ENCODE measurements at regions not wholly inside any gene's neighbourhood (a gene's known extent, or its start where the extent isn't known, plus 50 kb on each side); places are given as distances from the start of the nearest gene placed in this dataset.

DNA sequence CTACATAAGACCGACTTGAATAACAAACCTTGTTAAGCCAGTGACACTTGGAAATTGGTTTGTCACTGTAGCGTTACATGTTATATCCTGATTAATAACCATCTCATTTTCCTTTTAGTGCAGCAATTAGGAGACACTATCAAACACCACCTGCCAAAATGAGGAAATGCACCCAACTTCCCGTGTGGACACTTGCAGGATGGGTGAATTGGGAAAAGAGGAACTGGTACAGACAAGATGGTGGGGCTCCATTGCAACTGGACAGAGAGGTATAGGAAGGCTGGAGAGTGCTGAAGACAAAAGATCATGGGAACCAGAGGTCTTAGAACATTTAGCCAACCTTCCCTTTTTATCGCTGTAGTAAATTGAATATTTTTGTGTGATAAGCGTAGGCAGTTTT, 816.3 kb upstream of the HS6ST1 start:
- no peak for DNase-seq (ENCODE audit: low spot score)
- H3K27me3 Mint-ChIP-seq (ENCODE audit: low read depth), result no peaks in the 10 kb centered on the region
- H3K4me1 Mint-ChIP-seq, result no peaks in the 10 kb centered on the region
- POLR2A ChIA-PET, result no interaction called here
- CTCF ChIA-PET, result no interaction called here
- TF ChIP-seq ZNF423 (CRISPR knock-in tag; IDR thresholded peaks at IDR 0.05) (no peak), ELF4 (CRISPR knock-in tag; IDR thresholded peaks at IDR 0.05; ENCODE audit: low read depth) (no peak), PRRX2 (CRISPR knock-in tag; IDR thresholded peaks at IDR 0.05) (no peak), IRF2 (CRISPR knock-in tag; IDR thresholded peaks at IDR 0.05; ENCODE audit: borderline replicate concordance, low read depth) (no peak), TEAD1 (CRISPR knock-in tag; IDR thresholded peaks at IDR 0.05) (no peak), NR3C1 (CRISPR knock-in tag; conservative IDR thresholded peaks at IDR 0.05; ENCODE audit: low read depth) (no peak), ETV6 (CRISPR knock-in tag; IDR thresholded peaks at IDR 0.05) (no peak)
- TF ChIP-seq, protein P1, sequence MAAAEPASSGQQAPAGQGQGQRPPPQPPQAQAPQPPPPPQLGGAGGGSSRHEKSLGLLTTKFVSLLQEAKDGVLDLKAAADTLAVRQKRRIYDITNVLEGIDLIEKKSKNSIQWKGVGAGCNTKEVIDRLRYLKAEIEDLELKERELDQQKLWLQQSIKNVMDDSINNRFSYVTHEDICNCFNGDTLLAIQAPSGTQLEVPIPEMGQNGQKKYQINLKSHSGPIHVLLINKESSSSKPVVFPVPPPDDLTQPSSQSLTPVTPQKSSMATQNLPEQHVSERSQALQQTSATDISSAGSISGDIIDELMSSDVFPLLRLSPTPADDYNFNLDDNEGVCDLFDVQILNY (CRISPR knock-in tag; IDR thresholded peaks at IDR 0.05), result no peak
- TF ChIP-seq, protein P2, sequence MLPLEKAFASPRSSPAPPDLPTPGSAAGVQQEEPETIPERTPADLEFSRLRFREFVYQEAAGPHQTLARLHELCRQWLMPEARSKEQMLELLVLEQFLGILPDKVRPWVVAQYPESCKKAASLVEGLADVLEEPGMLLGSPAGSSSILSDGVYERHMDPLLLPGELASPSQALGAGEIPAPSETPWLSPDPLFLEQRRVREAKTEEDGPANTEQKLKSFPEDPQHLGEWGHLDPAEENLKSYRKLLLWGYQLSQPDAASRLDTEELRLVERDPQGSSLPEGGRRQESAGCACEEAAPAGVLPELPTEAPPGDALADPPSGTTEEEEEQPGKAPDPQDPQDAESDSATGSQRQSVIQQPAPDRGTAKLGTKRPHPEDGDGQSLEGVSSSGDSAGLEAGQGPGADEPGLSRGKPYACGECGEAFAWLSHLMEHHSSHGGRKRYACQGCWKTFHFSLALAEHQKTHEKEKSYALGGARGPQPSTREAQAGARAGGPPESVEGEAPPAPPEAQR (CRISPR knock-in tag; IDR thresholded peaks at IDR 0.05), result no peak
- no peaks in the 10 kb centered on the region for H3K36me3 Mint-ChIP-seq
- no peak for ATAC-seq
- no peak overlapping the region for H3K4me3 Mint-ChIP-seq
- H3K27ac Mint-ChIP-seq, result no peak overlapping the region
- no peaks in the 10 kb centered on the region; the same call in 1 of the 2 replicates for H3K9me3 Mint-ChIP-seq

DNA sequence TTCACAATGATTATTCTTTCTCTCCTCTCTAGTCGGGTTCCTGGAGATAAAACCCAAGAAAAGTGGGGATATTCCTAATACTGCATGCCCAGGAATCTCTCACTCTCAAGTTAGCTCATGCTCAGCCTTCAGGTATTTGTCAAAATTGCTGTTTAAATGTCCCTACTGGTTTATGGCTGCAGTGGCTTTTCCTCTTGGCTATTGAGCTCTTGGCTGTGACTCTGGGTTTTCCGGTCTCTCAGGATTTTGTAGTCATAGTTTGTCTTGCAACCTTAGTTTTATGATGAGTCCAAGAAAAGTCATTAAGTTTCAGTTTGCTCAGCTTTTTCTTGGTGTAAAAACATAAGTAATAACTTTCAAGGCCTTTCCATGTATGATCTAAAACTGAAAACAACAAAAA, 820.7 kb upstream of the HS6ST1 start:
- H3K4me3 Mint-ChIP-seq, result no peak overlapping the region
- no peaks in the 10 kb centered on the region for H3K36me3 Mint-ChIP-seq
- no peak overlapping the region for H3K27ac Mint-ChIP-seq
- TF ChIP-seq TEAD4 (CRISPR knock-in tag; IDR thresholded peaks at IDR 0.05) (no peak), FOXK1 (CRISPR knock-in tag; IDR thresholded peaks at IDR 0.05) (no peak), GABPB1 (CRISPR knock-in tag; IDR thresholded peaks at IDR 0.05) (no peak), ZNF263 (CRISPR knock-in tag; IDR thresholded peaks at IDR 0.05; ENCODE audit: low read depth) (no peak), HMGA2 (CRISPR knock-in tag; IDR thresholded peaks at IDR 0.05) (no peak), PRRX2 (CRISPR knock-in tag; IDR thresholded peaks at IDR 0.05) (no peak)
- no peaks in the 10 kb centered on the region for H3K27me3 Mint-ChIP-seq (ENCODE audit: low read depth)
- H3K4me1 Mint-ChIP-seq, result no peaks in the 10 kb centered on the region
- POLR2A ChIA-PET, result no interaction called here
- CTCF ChIA-PET, result no interaction called here
- DNase-seq (ENCODE audit: low spot score) (no peak), ATAC-seq (no peak)
- no peaks in the 10 kb centered on the region for H3K9me3 Mint-ChIP-seq

DNA sequence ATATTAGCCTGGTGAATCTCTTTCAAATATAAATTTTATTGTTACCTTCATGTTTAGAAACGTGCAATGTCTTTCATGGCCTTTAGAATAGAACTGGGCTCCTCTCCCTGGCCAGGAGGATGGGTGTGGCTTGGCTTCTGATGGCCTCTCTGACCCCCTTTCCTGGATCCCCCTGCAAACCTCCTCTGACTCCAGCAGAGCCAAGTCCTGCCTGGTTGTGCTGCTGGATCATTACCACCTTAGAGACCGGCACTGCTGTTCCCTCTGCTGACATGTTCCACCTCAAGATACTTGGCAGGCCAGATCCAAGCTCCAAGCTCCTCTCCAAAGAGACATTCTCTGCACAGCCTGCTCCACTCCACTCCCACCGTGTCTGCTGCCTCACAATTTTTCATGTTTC, 823.8 kb upstream of the HS6ST1 start:
- no peak overlapping the region for H3K4me3 Mint-ChIP-seq
- peaks cover 15% of the 10 kb centered on the region for H3K9me3 Mint-ChIP-seq
- ATAC-seq, result no peak
- TF ChIP-seq PRRX2 (CRISPR knock-in tag; IDR thresholded peaks at IDR 0.05), result no peak
- POLR2A ChIA-PET, result no interaction called here
- H3K4me1 Mint-ChIP-seq, result no peaks in the 10 kb centered on the region
- H3K27ac Mint-ChIP-seq, result no peak overlapping the region
- H3K27me3 Mint-ChIP-seq (ENCODE audit: low read depth), result no peaks in the 10 kb centered on the region
- CTCF ChIA-PET, result no interaction called here
- no peaks in the 10 kb centered on the region for H3K36me3 Mint-ChIP-seq
- no peak for DNase-seq (ENCODE audit: low spot score)

DNA sequence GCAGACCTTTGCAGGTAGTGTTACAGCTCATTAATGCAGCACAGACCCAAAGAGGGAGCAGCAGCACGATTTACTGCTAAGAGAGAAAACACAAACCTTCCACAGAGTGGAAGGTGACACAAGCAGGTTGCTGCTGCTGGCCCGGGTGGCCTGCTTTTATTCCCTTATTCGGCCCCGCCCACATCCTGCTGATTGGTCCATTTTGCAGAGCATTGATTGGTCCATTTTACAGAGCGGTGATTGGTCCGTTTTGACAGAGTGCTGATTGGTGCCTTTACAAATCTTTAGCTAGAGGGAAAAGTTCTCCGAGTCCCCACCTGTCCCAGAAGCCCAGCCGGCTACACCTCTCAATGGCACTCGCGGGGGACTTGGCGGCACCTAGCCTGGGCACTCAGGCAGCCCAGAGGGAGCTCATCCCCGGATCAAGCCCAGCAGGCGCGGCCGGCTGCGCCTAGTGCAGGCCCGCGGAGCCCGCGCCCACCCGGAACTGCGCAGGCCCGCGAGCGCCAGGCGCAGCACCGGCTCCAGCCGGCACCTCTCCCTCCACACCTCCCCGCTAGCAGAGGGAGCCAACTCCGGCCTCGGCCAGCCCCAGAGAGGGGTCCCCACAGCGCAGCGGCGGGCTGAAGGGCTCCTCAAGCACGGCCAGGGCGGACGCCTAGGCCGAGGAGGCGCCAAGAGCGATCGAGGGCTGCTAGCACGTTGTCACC, 825.6 kb upstream of the HS6ST1 start:
- no peak overlapping the region for H3K27ac Mint-ChIP-seq
- ChIA-PET CTCF (no interaction called here), POLR2A (no interaction called here)
- no peak overlapping the region for H3K4me3 Mint-ChIP-seq
- no peaks in the 10 kb centered on the region for H3K4me1 Mint-ChIP-seq
- TF ChIP-seq NFYB (CRISPR knock-in tag; conservative IDR thresholded peaks at IDR 0.05; ENCODE audit: low read depth) (0 out of 2 replicates have a peak, but pooled peaks have one; percentile 27), ZNF219 (CRISPR knock-in tag; IDR thresholded peaks at IDR 0.05; ENCODE audit: borderline replicate concordance) (no peak)
- H3K9me3 Mint-ChIP-seq, result peaks cover 32% of the 10 kb centered on the region
- no peak for ATAC-seq
- H3K27me3 Mint-ChIP-seq (ENCODE audit: low read depth), result no peaks in the 10 kb centered on the region
- DNase-seq (ENCODE audit: low spot score), result no peak
- no peaks in the 10 kb centered on the region for H3K36me3 Mint-ChIP-seq

DNA sequence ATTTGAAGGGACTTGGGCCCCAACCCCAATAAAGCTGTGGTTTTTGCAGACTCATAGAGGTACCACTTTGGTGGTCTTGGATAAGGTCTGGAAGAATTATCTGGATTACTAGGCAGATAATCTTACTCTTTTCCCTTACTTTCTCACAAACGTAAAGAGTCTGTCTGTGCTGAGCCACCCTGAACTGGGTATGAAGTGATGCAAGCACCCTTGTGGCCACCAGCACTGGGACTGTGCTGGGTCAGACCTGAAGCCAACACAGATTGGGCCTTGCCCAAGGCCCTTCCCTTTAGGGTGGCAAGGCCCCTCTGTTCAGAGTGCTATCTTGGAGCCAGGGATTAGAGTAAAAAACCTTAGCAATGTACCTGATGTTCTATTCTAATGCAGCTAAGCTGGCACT, 827.0 kb upstream of the RAB6C start:
- Mint-ChIP-seq H3K27ac (no peak overlapping the region), H3K4me3 (no peak overlapping the region), H3K36me3 (peaks cover 5% of the 10 kb centered on the region; the same call in 1 of the 2 replicates), H3K9me3 (peaks cover 32% of the 10 kb centered on the region), H3K27me3 (ENCODE audit: low read depth) (no peaks in the 10 kb centered on the region; the same call in 1 of the 2 replicates), H3K4me1 (no peaks in the 10 kb centered on the region)
- ChIA-PET POLR2A (no interaction called here), CTCF (no interaction called here)
- TF ChIP-seq, protein P3, sequence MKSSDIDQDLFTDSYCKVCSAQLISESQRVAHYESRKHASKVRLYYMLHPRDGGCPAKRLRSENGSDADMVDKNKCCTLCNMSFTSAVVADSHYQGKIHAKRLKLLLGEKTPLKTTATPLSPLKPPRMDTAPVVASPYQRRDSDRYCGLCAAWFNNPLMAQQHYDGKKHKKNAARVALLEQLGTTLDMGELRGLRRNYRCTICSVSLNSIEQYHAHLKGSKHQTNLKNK (CRISPR knock-in tag; IDR thresholded peaks at IDR 0.05), result no peak
- no peak for TF ChIP-seq NFYB (CRISPR knock-in tag; conservative IDR thresholded peaks at IDR 0.05; ENCODE audit: low read depth)
- no peak for TF ChIP-seq IRF2 (CRISPR knock-in tag; IDR thresholded peaks at IDR 0.05; ENCODE audit: borderline replicate concordance, low read depth)
- no peak for TF ChIP-seq TCF7 (CRISPR knock-in tag; IDR thresholded peaks at IDR 0.05; ENCODE audit: low read depth)
- TF ChIP-seq, protein P4, sequence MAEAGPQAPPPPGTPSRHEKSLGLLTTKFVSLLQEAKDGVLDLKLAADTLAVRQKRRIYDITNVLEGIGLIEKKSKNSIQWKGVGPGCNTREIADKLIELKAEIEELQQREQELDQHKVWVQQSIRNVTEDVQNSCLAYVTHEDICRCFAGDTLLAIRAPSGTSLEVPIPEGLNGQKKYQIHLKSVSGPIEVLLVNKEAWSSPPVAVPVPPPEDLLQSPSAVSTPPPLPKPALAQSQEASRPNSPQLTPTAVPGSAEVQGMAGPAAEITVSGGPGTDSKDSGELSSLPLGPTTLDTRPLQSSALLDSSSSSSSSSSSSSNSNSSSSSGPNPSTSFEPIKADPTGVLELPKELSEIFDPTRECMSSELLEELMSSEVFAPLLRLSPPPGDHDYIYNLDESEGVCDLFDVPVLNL (CRISPR knock-in tag; IDR thresholded peaks at IDR 0.05; ENCODE audit: borderline replicate concordance, low read depth), result no peak
- DNase-seq (ENCODE audit: low spot score) (no peak), ATAC-seq (no peak)
